Muscle of leg (tissue), 3 donors: ENCODE measurements at regions not wholly inside any gene's neighbourhood (a gene's known extent, or its start where the extent isn't known, plus 50 kb on each side); places are given as distances from the start of the nearest gene placed in this dataset.

ENCODE experiments used
- DNase-seq: peaks from one replicate; pipeline ENCODE4 v3.0.0; 2013
- H3K27ac ChIP-seq: one replicate; pipeline ENCODE4 v1.5.1; 2013; ENCODE audit warnings: mild to moderate bottlenecking, low read length, control low read depth
- H3K27me3 ChIP-seq: one replicate; pipeline ENCODE4 v1.6.1; 2013; ENCODE audit warnings: low read length; ENCODE audit not compliant: control insufficient read depth, insufficient read depth
- H3K36me3 ChIP-seq: one replicate; pipeline ENCODE4 v1.6.1; 2013; ENCODE audit warnings: low read length; ENCODE audit not compliant: control insufficient read depth, insufficient read depth
- H3K4me1 ChIP-seq: one replicate; pipeline ENCODE4 v1.6.1; 2013; ENCODE audit warnings: low read length; ENCODE audit not compliant: control insufficient read depth, insufficient read depth
- H3K4me3 ChIP-seq: one replicate; pipeline ENCODE4 v1.5.1; 2013; ENCODE audit warnings: low read length, control low read depth
- H3K9me3 ChIP-seq: replicated peaks from 2 replicates; pipeline ENCODE4 v1.6.1; 2013; ENCODE audit warnings: low read depth, low read length; ENCODE audit not compliant: control insufficient read depth
- WGBS: methylation state at CpG from one replicate; pipeline ENCODE4 v1.1.5; 2013; ENCODE audit warnings: missing lambda C conversion rate; ENCODE audit not compliant: insufficient coverage; 5-methylcytosine and 5-hydroxymethylcytosine counted together

GRCh38 chr13:88745011-88745410 is 1073.8 kb downstream of the SLITRK5 start:
- H3K4me3 ChIP-seq: no peak overlapping the region
- H3K36me3 ChIP-seq: no peaks in the 10 kb centered on the region
- no peak for DNase-seq
- no peaks in the 10 kb centered on the region for H3K27me3 ChIP-seq
- no peak overlapping the region for H3K27ac ChIP-seq
- H3K4me1 ChIP-seq: no peaks in the 10 kb centered on the region
- H3K9me3 ChIP-seq: no peaks in the 10 kb centered on the region

- no CpG with 5 or more reads among the region's 1 CpG for WGBS
- no peak for DNase-seq
Measured at GRCh38 chr13:88752041-88752440, 1080.9 kb downstream of the SLITRK5 start.

GRCh38 chr13:88754141-88754540 is 1083.0 kb downstream of the SLITRK5 start:
- Histone ChIP-seq H3K9me3 (no peaks in the 10 kb centered on the region), H3K36me3 (no peaks in the 10 kb centered on the region), H3K27ac (no peak overlapping the region), H3K4me1 (no peaks in the 10 kb centered on the region), H3K4me3 (no peak overlapping the region), H3K27me3 (no peaks in the 10 kb centered on the region)
- WGBS: no CpG with 5 or more reads among the region's 1 CpG
- DNase-seq: no peak

More at GRCh38 chr13:88752041-88752440, 1080.9 kb downstream of the SLITRK5 start:
- Histone ChIP-seq H3K36me3 (no peaks in the 10 kb centered on the region), H3K27me3 (no peaks in the 10 kb centered on the region), H3K27ac (no peak overlapping the region), H3K9me3 (no peaks in the 10 kb centered on the region), H3K4me3 (no peak overlapping the region), H3K4me1 (no peaks in the 10 kb centered on the region)

- H3K9me3 ChIP-seq: no peaks in the 10 kb centered on the region
- no peaks in the 10 kb centered on the region for H3K36me3 ChIP-seq
- no peak for DNase-seq
- no peaks in the 10 kb centered on the region for H3K27me3 ChIP-seq
- H3K4me3 ChIP-seq: no peak overlapping the region
- no CpG with 5 or more reads among the region's 4 CpGs for WGBS
- H3K4me1 ChIP-seq: no peaks in the 10 kb centered on the region
- no peak overlapping the region for H3K27ac ChIP-seq
Measured at GRCh38 chr13:88761145-88761544, 1090.0 kb downstream of the SLITRK5 start.

GRCh38 chr13:88764103-88764502 is 1092.9 kb downstream of the SLITRK5 start:
- no peak for DNase-seq
- H3K4me1 ChIP-seq: no peaks in the 10 kb centered on the region
- no peaks in the 10 kb centered on the region for H3K36me3 ChIP-seq
- no peaks in the 10 kb centered on the region for H3K9me3 ChIP-seq
- no peak overlapping the region for H3K4me3 ChIP-seq
- no CpG with 5 or more reads among the region's 3 CpGs for WGBS
- H3K27ac ChIP-seq: no peak overlapping the region
- no peaks in the 10 kb centered on the region for H3K27me3 ChIP-seq

- no peaks in the 10 kb centered on the region for H3K9me3 ChIP-seq
- H3K4me3 ChIP-seq: no peak overlapping the region
- H3K4me1 ChIP-seq: no peaks in the 10 kb centered on the region
- no CpG with 5 or more reads among the region's 1 CpG for WGBS
- H3K27me3 ChIP-seq: no peaks in the 10 kb centered on the region
- no peak overlapping the region for H3K27ac ChIP-seq
- H3K36me3 ChIP-seq: no peaks in the 10 kb centered on the region
- no peak for DNase-seq
Measured at GRCh38 chr13:88800505-88800904, 1129.3 kb downstream of the SLITRK5 start.

GRCh38 chr13:88801361-88801760 is 1130.2 kb downstream of the SLITRK5 start:
- Histone ChIP-seq H3K36me3 (no peaks in the 10 kb centered on the region), H3K9me3 (no peaks in the 10 kb centered on the region), H3K27ac (no peak overlapping the region), H3K4me3 (no peak overlapping the region), H3K27me3 (no peaks in the 10 kb centered on the region), H3K4me1 (no peaks in the 10 kb centered on the region)
- no peak for DNase-seq
- WGBS: no CpG with 5 or more reads among the region's 1 CpG

- no peaks in the 10 kb centered on the region for H3K36me3 ChIP-seq
- H3K4me3 ChIP-seq: no peak overlapping the region
- DNase-seq: no peak
- no peaks in the 10 kb centered on the region for H3K4me1 ChIP-seq
- 79% methylated on average over 2 of the region's 2 CpGs for WGBS
- no peak overlapping the region for H3K27ac ChIP-seq
- no peaks in the 10 kb centered on the region for H3K9me3 ChIP-seq
- no peaks in the 10 kb centered on the region for H3K27me3 ChIP-seq
Measured at GRCh38 chr13:88802886-88803285, 1131.7 kb downstream of the SLITRK5 start.

GRCh38 chr13:88806438-88806837 is 1135.3 kb downstream of the SLITRK5 start:
- Histone ChIP-seq H3K4me1 (no peaks in the 10 kb centered on the region), H3K9me3 (peaks cover 8% of the 10 kb centered on the region), H3K36me3 (no peaks in the 10 kb centered on the region), H3K27ac (no peak overlapping the region), H3K27me3 (no peaks in the 10 kb centered on the region), H3K4me3 (no peak overlapping the region)
- no CpG with 5 or more reads among the region's 1 CpG for WGBS
- DNase-seq: no peak

- H3K4me1 ChIP-seq: no peaks in the 10 kb centered on the region
- H3K36me3 ChIP-seq: no peaks in the 10 kb centered on the region
- DNase-seq: no peak
- no peaks in the 10 kb centered on the region for H3K27me3 ChIP-seq
- H3K4me3 ChIP-seq: no peak overlapping the region
- no CpG with 5 or more reads among the region's 2 CpGs for WGBS
- no peak overlapping the region for H3K27ac ChIP-seq
- H3K9me3 ChIP-seq: peaks cover 3% of the 10 kb centered on the region
Measured at GRCh38 chr13:88817560-88817959, 1146.4 kb downstream of the SLITRK5 start.

- DNase-seq: no peak
- Histone ChIP-seq H3K4me1 (no peaks in the 10 kb centered on the region), H3K9me3 (no peaks in the 10 kb centered on the region), H3K27me3 (no peaks in the 10 kb centered on the region), H3K27ac (no peak overlapping the region), H3K4me3 (no peak overlapping the region), H3K36me3 (no peaks in the 10 kb centered on the region)
- no CpG with 5 or more reads among the region's 2 CpGs for WGBS
Measured at GRCh38 chr13:88823114-88823513, 1151.9 kb downstream of the SLITRK5 start.
